ENCODE measurements at regions not wholly inside any gene's neighbourhood (a gene's known extent, or its start where the extent isn't known, plus 50 kb on each side); places are given as distances from the start of the nearest gene placed in this dataset.

GRCh38 chr11:109590782-109591181 is 168.8 kb downstream of the C11orf87 start:
- no peak for TF ChIP-seq EZH2 (IDR thresholded peaks at IDR 0.05; ENCODE audit: borderline replicate concordance, low read length)
- no peak for TF ChIP-seq CTCF (conservative IDR thresholded peaks at IDR 0.05 in 1 of 2, IDR thresholded peaks at IDR 0.05 in 1 of 2; ENCODE audit: extremely low read depth in 1 of 2, insufficient read depth in 1 of 2, low read depth in 1 of 2, low read length in 2 of 2)
